Fibroblast of mammary gland (primary cell): ENCODE measurements at regions not wholly inside any gene's neighbourhood (a gene's known extent, or its start where the extent isn't known, plus 50 kb on each side); places are given as distances from the start of the nearest gene placed in this dataset.

ENCODE experiments used
- DNase-seq: peaks from one replicate; pipeline ENCODE4 v3.0.0-alpha.2; 2010; ENCODE audit warnings: low read depth
- H3K4me3 ChIP-seq: 2 replicates; pipeline ENCODE4 v1.5.1; 2011; ENCODE audit warnings: low read depth, mild to moderate bottlenecking, low read length, moderate library complexity; ENCODE audit not compliant: control insufficient read depth
- CTCF ChIP-seq: conservative IDR thresholded peaks from 2 replicates; pipeline ENCODE4 v1.5.1; 2011; ENCODE audit warnings: low read depth, low read length, inconsistent platforms; ENCODE audit not compliant: control insufficient read depth, insufficient read depth

GRCh38 chr9:105070176-105070575 lies 142.2 kb upstream of the ABCA1 start:
- TF ChIP-seq CTCF = no peak

GRCh38 chr9:105072476-105072875 lies 144.5 kb upstream of the ABCA1 start:
- no peak overlapping the region for H3K4me3 ChIP-seq
- DNase-seq = no peak
- TF ChIP-seq CTCF = no peak

More at GRCh38 chr9:105070176-105070575, 142.2 kb upstream of the ABCA1 start:
- no peak for DNase-seq
- no peak overlapping the region for H3K4me3 ChIP-seq

GRCh38 chr9:105073147-105073546 lies 145.2 kb upstream of the ABCA1 start:
- DNase-seq = peak; percentile 86
- no peak for TF ChIP-seq CTCF
- H3K4me3 ChIP-seq = no peak overlapping the region

- no peak overlapping the region for H3K4me3 ChIP-seq
- DNase-seq = no peak
- no peak for TF ChIP-seq CTCF
These were observed 146.5 kb upstream of the ABCA1 start for GRCh38 chr9:105074491-105074890.

- DNase-seq = no peak
These were observed 148.8 kb upstream of the ABCA1 start for GRCh38 chr9:105076729-105077128.

GRCh38 chr9:105079457-105079856 lies 151.5 kb upstream of the ABCA1 start:
- H3K4me3 ChIP-seq = no peak overlapping the region
- DNase-seq = no peak
- TF ChIP-seq CTCF = no peak

More at GRCh38 chr9:105076729-105077128, 148.8 kb upstream of the ABCA1 start:
- TF ChIP-seq CTCF = no peak
- no peak overlapping the region for H3K4me3 ChIP-seq

GRCh38 chr9:105082843-105083242 lies 154.9 kb upstream of the ABCA1 start:
- no peak for TF ChIP-seq CTCF
- H3K4me3 ChIP-seq = no peak overlapping the region
- DNase-seq = no peak
